Lower leg skin (tissue), 4 donors: ENCODE measurements at regions not wholly inside any gene's neighbourhood (a gene's known extent, or its start where the extent isn't known, plus 50 kb on each side); places are given as distances from the start of the nearest gene placed in this dataset.

ENCODE experiments used
- DNase-seq, 2 donors: peaks; one replicate each; pipeline ENCODE4 v3.0.0-alpha.2; 2019; ENCODE audit warnings: low spot score in 2 of 2
- H3K4me3 ChIP-seq: fragments of 200-600 bp; sonication (generic); 2 replicates; pipeline ENCODE4 v1.5.1; 2017; ENCODE audit warnings: mild to moderate bottlenecking, low read depth; ENCODE audit not compliant: poor library complexity, severe bottlenecking
- CTCF ChIP-seq, 3 donors: fragments of 450-650 bp; IDR thresholded peaks; one replicate each; pipeline ENCODE4 v1.5.1; 2016; ENCODE audit warnings: antibody characterized with exemption in 3 of 3, mild to moderate bottlenecking in 3 of 3, moderate library complexity in 2 of 3
- POLR2A ChIP-seq, 2 donors: fragments of 450-650 bp; IDR thresholded peaks; one replicate each; pipeline ENCODE4 v1.6.1; 2016 to 2017; ENCODE audit warnings: antibody characterized with exemption in 2 of 2, mild to moderate bottlenecking in 1 of 2, moderate library complexity in 1 of 2
- WGBS, 2 donors: methylation state at CpG; one replicate each; pipeline ENCODE4 v1.1.5; 2018; 5-methylcytosine and 5-hydroxymethylcytosine counted together
- intact Hi-C: fragments of 100-400 bp; cut with DNase I; formaldehyde crosslinking; loops from one replicate; pipeline ENCODE4 v1.15.0; 2023; ENCODE audit warnings: low total_unique reads

- H3K4me3 ChIP-seq, result no peak overlapping the region
- DNase-seq, result no peak
- TF ChIP-seq POLR2A (IDR thresholded peaks at IDR 0.05) (no peak), CTCF (IDR thresholded peaks at IDR 0.05) (no peak)
- intact Hi-C loops, result loop anchor here (5.0 kb wide), 1 partner anchor 1862 kb away; no protein-coding TSS in a partner anchor
- 84 to 88% methylated on average over 7 of the region's 7 CpGs for WGBS, 2 donors
These were observed 126.4 kb downstream of the LY86 start for GRCh38 chr6:6714953-6715352.

- no peak overlapping the region for H3K4me3 ChIP-seq
- WGBS, 2 donors, result 87 to 90% methylated on average over 3 of the region's 3 CpGs
- no peak for DNase-seq
- intact Hi-C loops, result no loop called here
- TF ChIP-seq CTCF (IDR thresholded peaks at IDR 0.05), result no peak
- TF ChIP-seq POLR2A (IDR thresholded peaks at IDR 0.05), result no peak
These were observed 126.9 kb downstream of the LY86 start for GRCh38 chr6:6715465-6715864.

GRCh38 chr6:6716998-6717763 lies 128.7 kb downstream of the LY86 start:
- H3K4me3 ChIP-seq, result no peak overlapping the region
- DNase-seq, result no peak
- TF ChIP-seq POLR2A (IDR thresholded peaks at IDR 0.05), result no peak
- no peak for TF ChIP-seq CTCF (IDR thresholded peaks at IDR 0.05)
- intact Hi-C loops, result no loop called here
- 75 to 80% methylated on average over 7 of the region's 7 CpGs for WGBS, 2 donors

- WGBS, 2 donors, result 33 to 35% methylated on average over 3 of the region's 3 CpGs
- DNase-seq, result peak in 1 of 2 donors; percentile 90
- intact Hi-C loops, result no loop called here
- no peak for TF ChIP-seq POLR2A (IDR thresholded peaks at IDR 0.05)
- TF ChIP-seq CTCF (IDR thresholded peaks at IDR 0.05), result no peak
- no peak overlapping the region for H3K4me3 ChIP-seq
These were observed 129.4 kb downstream of the LY86 start for GRCh38 chr6:6717953-6718352.

- no peak for DNase-seq
- intact Hi-C loops, result loop anchor here (5.0 kb wide), 1 partner anchor 521 kb away; no protein-coding TSS in a partner anchor
- 36 to 59% methylated on average over 2 of the region's 2 CpGs for WGBS, 2 donors
- TF ChIP-seq POLR2A (IDR thresholded peaks at IDR 0.05) (no peak), CTCF (IDR thresholded peaks at IDR 0.05) (no peak)
- H3K4me3 ChIP-seq, result no peak overlapping the region
These were observed 133.1 kb downstream of the LY86 start for GRCh38 chr6:6721606-6722005.
